Stomach (tissue), 8 donors: ENCODE measurements at regions not wholly inside any gene's neighbourhood (a gene's known extent, or its start where the extent isn't known, plus 50 kb on each side); places are given as distances from the start of the nearest gene placed in this dataset.

ENCODE experiments used
- DNase-seq, 2 donors: peaks; one replicate each; pipeline versions ENCODE4 v3.0.0 to v3.0.0-alpha.2; 2013 to 2019
- H3K27ac ChIP-seq, 5 donors: fragments of 200-600 bp in 4 of 5; sonication (generic) in 4 of 5; one replicate each; pipeline ENCODE4 v1.5.1; 2013 to 2019; ENCODE audit warnings: mild to moderate bottlenecking in 1 of 5, moderate library complexity in 1 of 5
- H3K27me3 ChIP-seq, 3 donors: fragments of 200-600 bp; sonication (generic); one replicate each; pipeline ENCODE4 v1.5.1; 2017 to 2019; ENCODE audit warnings: mixed run types in 1 of 3
- H3K36me3 ChIP-seq, 4 donors: fragments of 200-600 bp; sonication (generic); 1 replicate in 3 of 4; 2 replicates in 1 of 4; pipeline ENCODE4 v1.5.1; 2016 to 2019
- H3K4me1 ChIP-seq, 4 donors: fragments of 200-600 bp; sonication (generic); one replicate each; pipeline ENCODE4 v1.5.1; 2016 to 2019
- H3K4me3 ChIP-seq, 4 donors: fragments of 200-600 bp; sonication (generic) in 3 of 4; one replicate each; pipeline ENCODE4 v1.5.1; 2016 to 2019; ENCODE audit warnings: mild to moderate bottlenecking in 1 of 4
- H3K9me3 ChIP-seq, 4 donors: fragments of 200-600 bp; sonication (generic); one replicate each; pipeline ENCODE4 v1.5.1; 2016 to 2019
- EP300 ChIP-seq: sonication (generic); formaldehyde crosslinking; IDR thresholded peaks from one replicate; pipeline ENCODE4 v1.6.1; 2017; ENCODE audit warnings: antibody characterized with exemption
- POLR2A ChIP-seq, 4 donors: fragments of 450-650 bp; IDR thresholded peaks; one replicate each; pipeline ENCODE4 v1.6.1; 2016; ENCODE audit warnings: antibody characterized with exemption in 4 of 4, control low read depth in 2 of 4, mild to moderate bottlenecking in 1 of 4, moderate library complexity in 1 of 4
- POLR2AphosphoS5 ChIP-seq, 3 donors: sonication (generic); formaldehyde crosslinking; IDR thresholded peaks; one replicate each; pipeline ENCODE4 v1.6.1; 2016; ENCODE audit warnings: antibody characterized with exemption in 3 of 3
- WGBS, 5 donors: extraction: QIAGEN DNeasy Blood & Tissue Kit in 3 of 5; methylation state at CpG; one replicate each; pipeline versions ENCODE4 v1.1.5 to v1.1.7; 2013 to 2018; 5-methylcytosine and 5-hydroxymethylcytosine counted together
- intact Hi-C: fragments of 100-400 bp; cut with DNase I; formaldehyde crosslinking; loops from one replicate; pipeline ENCODE4 v1.15.1; 2023; ENCODE audit warnings: low total_unique reads
- TF ChIP-seq, protein P1 (sequence below), 7 experiments: fragments of 450-650 bp in 4 of 7; fragments of 200-600 bp in 3 of 7; sonication (generic) in 3 of 7; IDR thresholded peaks; one replicate each; pipeline ENCODE4 v1.5.1; 2016 to 2019; ENCODE audit warnings: antibody characterized with exemption in 7 of 7, control low read depth in 2 of 7, mild to moderate bottlenecking in 1 of 7
- donor health status: healthy with polysubstance abuse.
- donor health status: Bipolar disorder and iron deficiency.
- donor health status: healthy.

DNA sequence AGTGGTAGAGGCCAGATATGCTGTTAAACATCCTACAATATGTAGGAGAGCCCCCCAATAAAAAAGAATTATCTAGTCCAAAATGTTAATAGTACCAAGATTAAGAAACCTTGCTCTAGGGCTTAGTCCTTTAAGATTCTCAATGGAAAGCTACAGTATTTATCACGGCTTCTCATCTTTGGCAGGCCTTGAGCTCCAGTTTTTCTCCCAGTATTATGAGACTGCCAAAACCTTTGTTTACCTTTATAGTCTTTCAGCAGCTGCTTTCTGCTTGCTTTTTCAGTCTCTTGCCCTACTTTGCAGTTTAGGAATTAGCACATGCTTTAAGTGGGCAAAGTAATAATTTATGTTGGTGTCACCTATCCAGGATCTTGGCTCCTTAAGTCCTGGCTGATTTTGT lies 59.7 kb downstream of the NHLRC1 start:
- H3K4me1 ChIP-seq: peaks cover 0 to 10% (median 6%) of the 10 kb centered on the region in 4 donors
- H3K36me3 ChIP-seq: no peaks in the 10 kb centered on the region
- H3K27me3 ChIP-seq: no peaks in the 10 kb centered on the region
- intact Hi-C loops: no loop called here
- TF ChIP-seq POLR2A (IDR thresholded peaks at IDR 0.05): no peak
- TF ChIP-seq POLR2AphosphoS5 (IDR thresholded peaks at IDR 0.05): no peak
- TF ChIP-seq, protein P1, sequence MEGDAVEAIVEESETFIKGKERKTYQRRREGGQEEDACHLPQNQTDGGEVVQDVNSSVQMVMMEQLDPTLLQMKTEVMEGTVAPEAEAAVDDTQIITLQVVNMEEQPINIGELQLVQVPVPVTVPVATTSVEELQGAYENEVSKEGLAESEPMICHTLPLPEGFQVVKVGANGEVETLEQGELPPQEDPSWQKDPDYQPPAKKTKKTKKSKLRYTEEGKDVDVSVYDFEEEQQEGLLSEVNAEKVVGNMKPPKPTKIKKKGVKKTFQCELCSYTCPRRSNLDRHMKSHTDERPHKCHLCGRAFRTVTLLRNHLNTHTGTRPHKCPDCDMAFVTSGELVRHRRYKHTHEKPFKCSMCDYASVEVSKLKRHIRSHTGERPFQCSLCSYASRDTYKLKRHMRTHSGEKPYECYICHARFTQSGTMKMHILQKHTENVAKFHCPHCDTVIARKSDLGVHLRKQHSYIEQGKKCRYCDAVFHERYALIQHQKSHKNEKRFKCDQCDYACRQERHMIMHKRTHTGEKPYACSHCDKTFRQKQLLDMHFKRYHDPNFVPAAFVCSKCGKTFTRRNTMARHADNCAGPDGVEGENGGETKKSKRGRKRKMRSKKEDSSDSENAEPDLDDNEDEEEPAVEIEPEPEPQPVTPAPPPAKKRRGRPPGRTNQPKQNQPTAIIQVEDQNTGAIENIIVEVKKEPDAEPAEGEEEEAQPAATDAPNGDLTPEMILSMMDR (IDR thresholded peaks at IDR 0.05): no peak
- no peak for TF ChIP-seq EP300
- WGBS, 5 donors: 5 to 25% (median 19%) methylated on average over 1 of the region's 1 CpG
- no peaks in the 10 kb centered on the region for H3K9me3 ChIP-seq
- no peak overlapping the region for H3K4me3 ChIP-seq
- no peak overlapping the region for H3K27ac ChIP-seq
- peak; percentile 20 to 37 for DNase-seq

DNA sequence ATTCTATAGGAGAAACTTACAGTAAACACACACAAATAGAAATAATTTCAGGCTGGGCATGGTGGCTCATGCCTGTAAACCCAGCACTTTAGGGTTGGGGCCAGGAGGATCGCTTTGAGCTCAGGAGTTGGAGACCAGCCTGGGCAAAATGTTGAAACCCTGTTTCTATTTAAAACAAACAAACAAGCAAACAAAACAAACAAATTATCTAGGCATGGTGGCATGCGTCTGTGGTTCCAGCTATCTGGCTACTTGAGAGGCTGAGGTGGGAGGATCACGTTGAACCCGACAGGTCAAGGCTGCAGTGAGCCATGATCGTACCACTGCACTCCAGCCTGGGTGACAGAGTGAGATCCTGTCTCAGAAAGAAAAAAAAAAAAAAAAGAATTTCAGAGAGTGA lies 64.0 kb downstream of the NHLRC1 start:
- WGBS, 5 donors: 75 to 86% (median 81%) methylated on average over 5 of the region's 5 CpGs
- H3K27ac ChIP-seq: no peak overlapping the region
- TF ChIP-seq, protein P1 (IDR thresholded peaks at IDR 0.05): no peak
- TF ChIP-seq EP300 (no peak), POLR2AphosphoS5 (IDR thresholded peaks at IDR 0.05) (no peak), POLR2A (IDR thresholded peaks at IDR 0.05) (no peak)
- H3K4me1 ChIP-seq: peaks cover 0 to 17% (median 6%) of the 10 kb centered on the region in 4 donors
- no peaks in the 10 kb centered on the region for H3K36me3 ChIP-seq
- intact Hi-C loops: no loop called here
- DNase-seq: no peak
- H3K9me3 ChIP-seq: no peaks in the 10 kb centered on the region
- no peak overlapping the region for H3K4me3 ChIP-seq
- no peaks in the 10 kb centered on the region for H3K27me3 ChIP-seq

DNA sequence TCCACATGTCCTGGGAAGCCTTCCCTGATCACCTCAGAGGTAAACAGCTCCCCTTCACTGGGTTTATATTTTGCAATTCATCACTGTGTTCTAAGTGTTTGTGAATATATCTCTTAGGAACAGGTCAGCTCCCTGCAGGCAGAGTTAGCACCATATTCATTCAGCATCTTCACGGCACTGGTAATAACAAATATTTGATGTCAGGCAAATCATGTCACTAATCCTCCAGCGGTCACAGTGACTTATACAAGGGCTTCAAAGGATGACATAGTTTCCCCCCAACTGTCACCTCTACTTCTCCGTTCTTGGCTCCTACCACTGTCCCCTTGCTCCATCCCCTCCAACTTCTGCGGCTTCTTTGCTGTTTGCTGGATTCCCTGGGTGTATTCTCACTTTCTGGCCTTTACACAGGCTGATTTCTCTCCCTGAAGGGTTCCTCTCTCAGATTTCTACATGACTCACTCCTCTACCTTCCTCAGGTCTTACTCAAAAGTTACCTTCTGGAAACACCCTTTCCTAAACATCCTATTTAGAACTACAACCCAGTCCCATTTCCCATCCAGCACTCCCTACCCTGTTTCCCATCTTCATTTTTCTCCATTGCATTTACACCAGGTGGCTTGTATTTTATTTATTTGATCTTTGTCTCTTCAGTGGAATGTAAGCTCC lies 66.6 kb downstream of the NHLRC1 start:
- Histone ChIP-seq H3K27ac (no peak overlapping the region), H3K4me3 (no peak overlapping the region), H3K27me3 (no peaks in the 10 kb centered on the region), H3K4me1 (peaks cover 0 to 8% (median 4%) of the 10 kb centered on the region in 4 donors), H3K9me3 (no peaks in the 10 kb centered on the region), H3K36me3 (no peaks in the 10 kb centered on the region)
- TF ChIP-seq POLR2A (IDR thresholded peaks at IDR 0.05): no peak
- TF ChIP-seq, protein P1 (IDR thresholded peaks at IDR 0.05): no peak
- no peak for TF ChIP-seq POLR2AphosphoS5 (IDR thresholded peaks at IDR 0.05)
- TF ChIP-seq EP300: no peak
- DNase-seq: no peak
- intact Hi-C loops: no loop called here
- WGBS, 5 donors: 94 to 96% (median 96%) methylated on average over 4 of the region's 4 CpGs

DNA sequence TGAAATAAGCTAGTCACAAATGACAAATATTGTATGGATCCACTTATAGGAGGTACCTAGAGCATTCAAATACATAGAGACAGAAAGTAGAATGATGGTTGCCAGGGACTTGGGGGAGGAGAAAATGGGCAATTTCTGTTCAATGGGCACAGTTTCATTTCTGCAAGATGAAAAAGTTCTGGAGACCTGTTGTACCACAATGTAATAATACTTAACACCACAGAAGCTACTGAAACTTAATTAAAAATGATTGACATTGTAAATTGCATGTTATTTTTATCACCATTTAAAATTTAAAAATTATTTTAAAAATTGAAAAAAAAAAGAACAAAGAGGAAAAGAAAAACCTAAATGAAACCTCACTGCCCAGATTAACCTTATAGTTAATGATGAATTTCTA lies 67.4 kb downstream of the NHLRC1 start:
- Histone ChIP-seq H3K27ac (no peak overlapping the region), H3K4me3 (no peak overlapping the region), H3K9me3 (no peaks in the 10 kb centered on the region), H3K4me1 (peaks cover 0 to 8% (median 4%) of the 10 kb centered on the region in 4 donors), H3K36me3 (no peaks in the 10 kb centered on the region), H3K27me3 (no peaks in the 10 kb centered on the region)
- intact Hi-C loops: no loop called here
- no peak for DNase-seq
- TF ChIP-seq EP300 (no peak), POLR2A (IDR thresholded peaks at IDR 0.05) (no peak), POLR2AphosphoS5 (IDR thresholded peaks at IDR 0.05) (no peak)
- TF ChIP-seq, protein P1 (IDR thresholded peaks at IDR 0.05): no peak
